ENCODE measurements at regions not wholly inside any gene's neighbourhood (a gene's known extent, or its start where the extent isn't known, plus 50 kb on each side); places are given as distances from the start of the nearest gene placed in this dataset.

- no peak overlapping the region for H3K4me2 ChIP-seq
- no peaks in the 10 kb centered on the region for H3K27me3 ChIP-seq
- H4K20me1 ChIP-seq (ENCODE audit: low read depth), result no peaks in the 10 kb centered on the region
- Mint-ChIP-seq H3K36me3 (no peaks in the 10 kb centered on the region), H3K27me3 (ENCODE audit: insufficient read depth, low read depth) (peaks cover 2% of the 10 kb centered on the region), H3K4me1 (peaks cover 14% of the 10 kb centered on the region), H3K9me3 (peaks cover under 1% of the 10 kb centered on the region), H3K27ac (no peak overlapping the region), H3K4me3 (no peak overlapping the region)
- no peak overlapping the region for H3K4me3 ChIP-seq
- H3K36me3 ChIP-seq, result no peaks in the 10 kb centered on the region
- H3K27ac ChIP-seq, result no peak overlapping the region
- H3K9me3 ChIP-seq (ENCODE audit: low read depth), result no peaks in the 10 kb centered on the region
- H3K4me1 ChIP-seq, result peaks cover 16% of the 10 kb centered on the region
- no peaks in the 10 kb centered on the region for H3K79me2 ChIP-seq (ENCODE audit: low read depth)
- no peak for TF ChIP-seq EZH2phosphoT487 (IDR thresholded peaks at IDR 0.05)
- TF ChIP-seq EZH2 (IDR thresholded peaks at IDR 0.05), result no peak
- no peak for DNase-seq (ENCODE audit: low spot score)
- H2AFZ ChIP-seq (replicated peaks), result no peak overlapping the region
- H3K9ac ChIP-seq, result no peak overlapping the region
- H3F3A ChIP-seq (ENCODE audit: low read depth), result no peaks in the 10 kb centered on the region
Measured at GRCh38 chr10:123550675-123551096, 115.5 kb upstream of the GPR26 start.

GRCh38 chr10:123551259-123551658 lies 114.9 kb upstream of the GPR26 start:
- H3K27ac ChIP-seq, result no peak overlapping the region
- Mint-ChIP-seq H3K27me3 (ENCODE audit: insufficient read depth, low read depth) (peaks cover 2% of the 10 kb centered on the region), H3K36me3 (no peaks in the 10 kb centered on the region), H3K9me3 (no peaks in the 10 kb centered on the region), H3K27ac (no peak overlapping the region), H3K4me3 (no peak overlapping the region), H3K4me1 (peaks cover 14% of the 10 kb centered on the region)
- no peak overlapping the region for H3K4me2 ChIP-seq
- H3K9ac ChIP-seq, result no peak overlapping the region
- no peak overlapping the region for H3K4me3 ChIP-seq
- TF ChIP-seq CTCF (IDR thresholded peaks at IDR 0.05), result no peak
- no peaks in the 10 kb centered on the region for H3K36me3 ChIP-seq
- H3K4me1 ChIP-seq, result peaks cover 19% of the 10 kb centered on the region
- no peak for DNase-seq (ENCODE audit: low spot score)
- H3K79me2 ChIP-seq (ENCODE audit: low read depth), result no peaks in the 10 kb centered on the region
- no peaks in the 10 kb centered on the region for H3F3A ChIP-seq (ENCODE audit: low read depth)
- H3K27me3 ChIP-seq, result no peaks in the 10 kb centered on the region
- no peaks in the 10 kb centered on the region for H3K9me3 ChIP-seq (ENCODE audit: low read depth)
- no peak overlapping the region for H2AFZ ChIP-seq (replicated peaks)
- no peaks in the 10 kb centered on the region for H4K20me1 ChIP-seq (ENCODE audit: low read depth)

GRCh38 chr10:123552760-123553554 lies 113.2 kb upstream of the GPR26 start:
- no peaks in the 10 kb centered on the region for H3K9me3 Mint-ChIP-seq
- Histone ChIP-seq H3K36me3 (no peaks in the 10 kb centered on the region), H3K79me2 (ENCODE audit: low read depth) (no peaks in the 10 kb centered on the region), H3K27me3 (no peaks in the 10 kb centered on the region), H3F3A (ENCODE audit: low read depth) (no peaks in the 10 kb centered on the region), H3K9ac (no peak overlapping the region), H3K4me2 (no peak overlapping the region), H3K27ac (no peak overlapping the region), H3K9me3 (ENCODE audit: low read depth) (no peaks in the 10 kb centered on the region), H3K4me1 (peaks cover 6% of the 10 kb centered on the region), H3K4me3 (no peak overlapping the region), H2AFZ (replicated peaks) (no peak overlapping the region), H4K20me1 (ENCODE audit: low read depth) (no peaks in the 10 kb centered on the region)
- H3K4me1 Mint-ChIP-seq, result peaks cover 5% of the 10 kb centered on the region
- H3K27ac Mint-ChIP-seq, result no peak overlapping the region
- no peak for DNase-seq (ENCODE audit: low spot score)
- no peak for TF ChIP-seq CTCF (IDR thresholded peaks at IDR 0.05)
- no peak for TF ChIP-seq EZH2 (IDR thresholded peaks at IDR 0.05)
- no peak for TF ChIP-seq EZH2phosphoT487 (IDR thresholded peaks at IDR 0.05)
- H3K4me3 Mint-ChIP-seq, result no peak overlapping the region
- peaks cover 4% of the 10 kb centered on the region for H3K27me3 Mint-ChIP-seq (ENCODE audit: insufficient read depth, low read depth)
- H3K36me3 Mint-ChIP-seq, result no peaks in the 10 kb centered on the region

GRCh38 chr10:123553810-123554430 lies 112.2 kb upstream of the GPR26 start:
- no peak for DNase-seq (ENCODE audit: low spot score)
- Histone ChIP-seq H3K27ac (no peak overlapping the region), H3K9ac (no peak overlapping the region), H3K4me2 (no peak overlapping the region), H3K4me1 (peaks cover 6% of the 10 kb centered on the region), H2AFZ (replicated peaks) (no peak overlapping the region), H3K4me3 (no peak overlapping the region), H3K36me3 (no peaks in the 10 kb centered on the region), H3K27me3 (no peaks in the 10 kb centered on the region), H3K9me3 (ENCODE audit: low read depth) (no peaks in the 10 kb centered on the region), H3F3A (ENCODE audit: low read depth) (no peaks in the 10 kb centered on the region), H3K79me2 (ENCODE audit: low read depth) (no peaks in the 10 kb centered on the region), H4K20me1 (ENCODE audit: low read depth) (no peaks in the 10 kb centered on the region)
- H3K27me3 Mint-ChIP-seq (ENCODE audit: insufficient read depth, low read depth), result peaks cover 7% of the 10 kb centered on the region
- H3K36me3 Mint-ChIP-seq, result no peaks in the 10 kb centered on the region
- H3K4me3 Mint-ChIP-seq, result no peak overlapping the region
- H3K9me3 Mint-ChIP-seq, result no peaks in the 10 kb centered on the region
- TF ChIP-seq EZH2phosphoT487 (IDR thresholded peaks at IDR 0.05) (no peak), EZH2 (IDR thresholded peaks at IDR 0.05) (no peak), CTCF (IDR thresholded peaks at IDR 0.05) (no peak)
- peaks cover 5% of the 10 kb centered on the region for H3K4me1 Mint-ChIP-seq
- no peak overlapping the region for H3K27ac Mint-ChIP-seq

Data from neural progenitor cell (in vitro differentiated cells).